ENCODE measurements at regions not wholly inside any gene's neighbourhood (a gene's known extent, or its start where the extent isn't known, plus 50 kb on each side); places are given as distances from the start of the nearest gene placed in this dataset.

- TF ChIP-seq CTCF (IDR thresholded peaks at IDR 0.05): no peak
- no peak for TF ChIP-seq EZH2 (IDR thresholded peaks at IDR 0.05)
- no peak for TF ChIP-seq EZH2phosphoT487 (IDR thresholded peaks at IDR 0.05)
These were observed 92.6 kb upstream of the CREB1 start for GRCh38 chr2:207437136-207437523.

Measured in neural progenitor cell (in vitro differentiated cells).